GM04503 (cell line): ENCODE measurements at regions not wholly inside any gene's neighbourhood (a gene's known extent, or its start where the extent isn't known, plus 50 kb on each side); places are given as distances from the start of the nearest gene placed in this dataset.
"Not testable (repeated sequence)": the region's sequence is repeated elsewhere in the genome, so short reads cannot be mapped to it uniquely, and the experiment has no call there.

Experiments
- DNase-seq: peaks from one replicate; pipeline ENCODE4 v3.0.0-alpha.2; 2012; ENCODE audit warnings: low read depth

DNA sequence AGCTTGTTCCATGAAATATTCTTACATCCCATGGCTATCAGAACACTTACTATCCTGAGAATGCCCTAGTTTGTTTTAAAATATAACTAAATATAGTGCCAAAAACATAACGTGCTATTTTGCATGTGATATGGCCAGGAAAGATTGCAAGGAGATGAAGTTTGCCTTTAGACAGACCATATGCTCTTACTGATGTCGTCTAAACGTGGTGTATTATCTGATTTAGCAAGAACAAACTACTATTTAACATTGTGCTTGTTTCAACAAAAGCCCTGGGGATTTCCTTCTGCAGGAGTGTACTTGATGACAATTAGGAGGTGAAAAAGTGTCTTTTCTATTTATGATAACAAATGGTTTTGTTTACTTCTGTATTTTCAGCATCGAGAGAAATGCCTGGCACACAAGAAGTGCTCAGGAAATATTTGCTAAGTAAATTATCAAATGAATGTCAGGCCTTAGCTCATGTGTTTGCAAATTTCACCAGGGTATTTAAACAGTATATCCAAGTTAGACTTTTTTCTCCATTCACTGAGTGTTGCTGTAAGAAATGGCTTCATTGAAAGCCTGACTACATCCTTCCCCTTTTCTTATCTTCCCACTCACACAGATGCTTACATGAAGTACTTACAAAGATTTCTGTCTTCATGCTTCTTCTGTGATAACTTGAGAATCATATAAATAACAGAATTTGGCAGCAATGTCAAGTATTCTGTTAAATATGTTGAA lies 1033.6 kb downstream of the CDH8 start:
- no peak for DNase-seq

DNA sequence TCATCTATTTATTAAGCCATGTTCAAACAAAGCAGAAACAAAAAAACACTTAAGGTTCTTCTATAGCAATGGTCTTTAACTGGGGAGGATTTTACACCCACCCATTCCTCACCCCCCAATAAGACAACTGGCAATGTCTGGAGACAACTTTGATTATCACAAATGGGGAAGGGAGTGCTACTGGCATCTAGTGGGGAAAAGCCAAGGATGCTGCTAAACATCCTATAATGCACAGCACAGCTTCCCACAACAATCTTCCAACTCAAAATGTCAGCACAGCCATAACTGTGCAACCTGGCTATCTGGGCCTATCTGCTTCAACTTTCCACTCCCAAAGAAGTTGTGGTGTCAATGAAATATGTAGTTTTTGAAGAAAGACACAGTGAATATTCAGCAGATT lies 1044.4 kb downstream of the CDH8 start:
- DNase-seq = no peak

DNA sequence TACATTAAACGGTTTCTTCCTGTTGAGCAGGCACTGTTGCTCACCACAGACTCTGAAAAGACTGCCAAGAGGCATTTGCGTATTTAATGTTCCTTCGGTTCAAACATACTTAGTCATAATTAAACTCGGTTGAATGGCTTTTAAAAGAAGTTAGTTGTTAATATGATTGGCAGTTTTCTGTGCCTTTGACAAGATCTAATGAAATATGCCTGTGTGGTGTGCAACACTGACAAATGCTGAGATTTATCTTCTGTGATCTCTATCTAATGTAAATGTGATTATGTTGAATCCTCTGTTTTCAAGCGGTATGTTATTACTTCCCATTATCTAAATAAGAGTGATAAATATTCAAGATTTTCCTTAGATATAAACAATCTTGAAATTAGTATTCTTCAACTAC lies 1046.6 kb downstream of the CDH8 start:
- DNase-seq = no peak

DNA sequence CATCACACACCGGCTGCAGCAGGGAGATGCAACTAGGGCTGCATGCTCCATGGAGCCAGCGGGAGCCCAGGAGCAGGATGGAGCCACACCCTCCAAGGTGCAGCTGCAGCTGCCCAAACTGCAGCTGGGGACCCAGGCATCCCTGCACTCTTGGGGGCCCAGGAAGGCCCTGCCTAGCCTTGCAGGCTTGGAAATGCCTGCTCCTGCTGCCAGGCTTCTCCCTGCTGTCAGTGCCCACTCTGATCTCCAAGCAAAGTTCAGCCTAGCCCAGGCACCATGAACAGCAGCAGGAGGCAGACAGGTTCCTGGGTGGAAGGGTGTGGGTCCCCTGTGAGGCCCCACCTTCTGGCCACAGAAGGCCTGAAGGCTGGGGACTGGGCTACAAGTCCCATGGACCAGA lies 1057.1 kb downstream of the CDH8 start:
- DNase-seq = no peak

DNA sequence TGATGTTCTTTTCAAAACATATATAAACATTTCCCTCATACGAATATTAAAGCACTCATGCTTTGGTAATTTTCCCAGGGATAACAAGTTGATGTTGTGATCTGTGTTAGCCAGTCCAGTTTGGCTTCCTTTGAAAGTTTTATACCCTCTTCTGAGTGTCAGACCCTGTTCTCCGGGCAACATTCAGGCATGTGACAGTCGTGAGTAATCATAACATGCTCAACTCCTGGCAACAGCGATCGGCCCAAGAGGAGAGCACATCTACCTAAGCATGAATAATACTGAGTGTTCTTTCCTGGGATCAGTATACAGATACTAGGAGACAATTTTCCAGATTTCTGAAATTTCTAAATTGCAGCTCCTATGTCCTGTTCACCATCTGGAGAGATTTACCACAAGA lies 1086.4 kb downstream of the CDH8 start:
- DNase-seq = no peak

DNA sequence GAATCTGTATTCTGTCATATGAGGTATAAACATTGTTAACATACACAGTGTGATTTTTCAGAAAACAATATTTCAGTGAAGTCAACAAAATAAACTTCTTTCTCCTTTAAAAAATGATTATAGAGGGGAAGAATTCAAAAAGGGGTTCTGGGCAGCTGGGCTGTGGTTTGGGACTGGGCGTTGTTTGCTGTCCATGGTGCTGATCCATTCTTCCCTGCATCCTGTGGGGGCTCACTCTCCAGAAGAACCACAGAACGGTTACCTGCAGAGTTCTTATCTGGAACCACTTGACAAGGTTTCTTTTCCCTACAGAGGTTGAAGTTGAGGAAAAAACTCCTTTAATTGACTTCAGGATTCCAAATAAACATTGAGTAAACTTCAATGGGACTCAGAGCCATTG lies 1091.0 kb downstream of the CDH8 start:
- DNase-seq = no peak

DNA sequence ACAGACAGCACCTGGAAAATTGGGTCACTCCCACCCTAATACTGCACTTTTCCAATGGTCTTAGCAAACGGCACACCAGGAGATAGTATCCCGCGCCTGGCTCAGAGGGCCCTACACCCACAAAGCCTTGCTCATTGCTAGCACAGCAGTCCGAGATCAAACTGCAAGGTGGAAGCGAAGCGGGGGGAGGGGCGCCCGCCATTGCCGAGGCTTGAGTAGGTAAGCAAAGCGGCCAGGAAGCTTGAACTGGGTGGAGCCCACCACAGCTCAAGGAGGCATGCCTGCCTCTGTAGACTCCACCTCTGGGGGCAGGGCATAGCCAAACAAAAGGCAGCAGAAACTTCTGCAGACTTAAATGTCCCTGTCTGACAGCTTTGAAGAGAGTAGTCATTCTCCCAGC lies 1100.0 kb downstream of the CDH8 start:
- DNase-seq = not testable (repeated sequence)

DNA sequence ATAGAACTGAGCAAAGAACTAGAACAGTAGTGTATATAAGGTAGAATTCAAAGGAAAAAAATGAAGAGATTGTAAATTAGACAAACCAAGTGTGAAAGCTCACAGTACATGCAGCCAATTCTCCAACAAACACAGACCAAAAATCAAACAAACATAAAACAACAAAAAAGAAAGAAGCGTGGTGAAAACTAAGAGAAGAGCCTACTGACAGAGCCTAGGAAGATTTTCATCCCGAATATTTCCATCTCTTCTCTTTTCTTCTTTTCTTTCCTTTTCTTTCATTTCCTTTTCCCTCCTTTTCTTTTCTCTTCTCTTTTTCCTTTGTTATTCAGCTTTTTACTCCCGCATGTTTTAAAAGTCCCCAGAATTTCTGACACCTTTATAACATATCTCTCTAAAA lies 1103.6 kb downstream of the CDH8 start:
- no peak for DNase-seq

DNA sequence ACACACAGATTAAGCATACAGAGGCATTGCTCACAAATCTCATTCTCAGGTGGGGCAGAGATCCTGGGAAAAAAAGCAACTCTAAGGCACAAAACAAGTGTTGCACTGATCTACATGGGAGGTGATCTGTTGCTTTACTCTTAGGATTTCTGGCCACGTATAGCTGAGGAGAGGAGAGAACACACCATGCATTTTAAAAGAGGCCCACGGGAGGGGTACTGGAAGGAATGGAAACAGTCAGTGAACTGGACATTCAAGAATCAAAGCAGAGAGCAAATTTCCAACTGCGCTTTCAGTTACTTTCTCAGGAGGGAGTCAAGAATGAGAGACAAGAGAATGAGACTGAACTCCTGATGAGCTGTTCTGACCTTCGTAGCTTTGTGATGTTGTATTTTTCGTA lies 1105.9 kb downstream of the CDH8 start:
- no peak for DNase-seq

DNA sequence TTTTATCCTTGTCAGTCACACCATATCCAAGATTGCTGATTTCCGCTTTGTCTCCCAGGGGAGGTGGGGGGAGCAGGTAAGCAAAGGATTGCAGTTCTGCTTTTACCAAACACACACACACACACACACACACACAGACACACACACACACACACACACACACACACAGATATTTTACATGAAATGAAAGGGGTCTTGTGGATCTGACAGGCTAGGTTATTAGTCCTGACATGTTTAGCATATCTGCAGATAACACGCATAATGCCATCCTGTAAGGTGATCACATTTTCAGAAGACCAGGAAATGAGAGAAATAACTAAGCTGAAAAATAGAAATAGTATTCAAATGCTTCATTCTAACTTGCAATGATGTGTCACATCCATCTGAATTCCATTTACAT lies 1113.3 kb downstream of the CDH8 start:
- DNase-seq = no peak

DNA sequence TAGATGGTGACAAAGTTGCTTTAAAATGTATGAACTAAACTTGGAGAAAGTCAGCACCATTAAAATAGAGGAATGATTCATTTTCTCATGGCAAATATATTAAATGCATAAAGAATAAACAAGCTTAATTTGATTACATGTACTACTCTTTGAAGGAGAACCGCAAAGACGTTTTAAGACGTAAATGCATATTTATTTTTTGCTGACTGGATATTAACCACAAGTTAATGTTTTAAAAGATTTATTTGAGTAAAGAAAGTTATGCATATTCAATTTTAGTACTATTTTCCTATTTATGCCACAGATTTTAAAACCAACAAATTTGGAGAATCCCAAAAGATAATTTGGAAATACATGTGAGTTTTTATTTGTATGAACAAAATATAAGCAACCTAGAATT lies 1121.9 kb downstream of the CDH8 start:
- no peak for DNase-seq

DNA sequence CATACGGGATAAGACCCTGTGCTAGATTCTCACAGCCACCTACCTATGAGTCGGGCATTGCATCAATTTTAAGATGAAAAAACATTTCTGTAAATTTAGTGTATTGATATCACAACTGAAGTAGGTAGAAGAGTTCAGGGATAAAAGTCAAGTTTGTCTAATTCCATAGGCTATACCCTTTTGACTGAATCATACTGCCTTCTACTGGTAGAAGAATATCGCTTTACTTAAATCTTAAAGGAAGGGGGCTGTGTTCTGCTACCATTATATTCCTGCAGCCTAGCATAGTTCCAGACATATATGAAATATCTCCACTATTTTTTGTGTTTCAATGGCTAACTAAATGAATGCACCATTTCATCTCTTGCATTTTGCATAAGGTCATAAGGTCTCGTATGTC lies 1128.6 kb downstream of the CDH8 start:
- DNase-seq = no peak

DNA sequence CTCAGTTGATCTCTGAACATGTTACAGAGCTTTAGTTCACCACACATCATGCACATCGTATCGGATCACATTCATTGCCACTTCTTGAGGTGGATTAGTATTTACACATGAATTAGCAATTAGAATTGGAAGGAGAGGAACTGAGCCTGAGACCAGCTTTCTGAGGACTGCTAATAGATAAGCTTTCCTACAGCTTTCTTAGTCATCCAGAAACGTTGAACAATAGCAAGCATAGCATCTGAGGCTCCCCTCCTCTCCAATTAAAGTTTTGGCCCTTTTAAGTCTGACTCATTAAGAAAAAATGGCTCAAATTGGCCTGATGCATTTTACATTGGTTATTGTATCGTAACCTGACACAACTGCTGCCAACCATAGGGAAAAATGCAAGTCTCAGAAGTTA lies 1130.4 kb downstream of the CDH8 start:
- DNase-seq = no peak

DNA sequence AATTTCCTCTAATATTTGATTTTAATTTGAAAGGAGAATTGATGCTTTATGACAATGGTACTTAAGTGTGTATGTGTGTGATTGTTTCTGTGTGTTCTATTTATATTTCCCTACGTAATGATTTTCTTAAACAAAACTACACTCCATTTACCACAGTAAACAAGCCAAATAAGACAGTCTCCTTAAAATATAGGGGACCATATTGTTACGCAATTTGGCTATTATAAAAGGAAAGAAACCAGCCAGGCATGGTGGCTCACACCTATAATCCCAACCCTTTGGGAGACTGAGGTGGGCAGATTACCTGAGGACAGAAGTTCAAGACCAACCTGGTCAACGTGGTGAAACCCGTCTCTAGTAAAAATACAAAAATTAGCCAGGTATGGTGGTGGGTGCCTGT lies 1134.1 kb downstream of the CDH8 start:
- DNase-seq = no peak

DNA sequence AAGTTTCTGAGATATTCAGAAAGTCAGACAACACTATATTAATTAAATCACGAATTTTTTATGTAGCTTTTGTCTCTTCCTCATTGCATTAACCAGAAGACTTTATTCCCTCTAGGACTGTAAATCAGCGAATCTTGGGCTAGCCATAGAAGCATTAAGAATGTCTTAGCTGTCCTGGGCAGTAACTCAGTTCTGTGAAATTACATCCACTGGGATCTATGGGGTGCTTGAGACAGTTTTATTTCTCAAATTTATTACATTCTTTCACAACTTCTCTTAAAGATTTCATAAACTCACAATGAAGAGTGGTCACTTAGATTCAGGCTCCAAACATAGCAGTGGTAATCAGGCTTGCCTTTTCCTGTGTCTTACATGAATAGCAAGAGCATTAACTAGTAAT lies 1153.4 kb downstream of the CDH8 start:
- DNase-seq = no peak

DNA sequence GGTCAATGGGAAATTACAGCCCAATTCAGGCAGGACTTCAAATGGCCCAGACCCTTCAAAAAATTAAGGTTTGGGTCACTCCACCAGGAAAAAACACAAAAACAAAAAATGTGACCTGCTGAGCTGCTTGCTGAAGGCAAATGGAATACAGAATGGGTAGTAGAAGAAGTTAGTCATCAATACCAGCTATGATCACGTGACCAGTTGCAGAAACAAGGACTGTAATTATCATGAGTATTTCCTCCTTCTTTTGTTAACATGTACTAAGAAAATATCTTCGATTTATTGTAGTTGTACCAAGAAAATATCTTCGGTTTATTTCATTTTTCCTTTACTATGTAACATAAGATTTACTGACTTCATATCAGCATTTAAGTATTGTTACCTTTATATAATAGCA lies 1183.6 kb downstream of the CDH8 start:
- no peak for DNase-seq

DNA sequence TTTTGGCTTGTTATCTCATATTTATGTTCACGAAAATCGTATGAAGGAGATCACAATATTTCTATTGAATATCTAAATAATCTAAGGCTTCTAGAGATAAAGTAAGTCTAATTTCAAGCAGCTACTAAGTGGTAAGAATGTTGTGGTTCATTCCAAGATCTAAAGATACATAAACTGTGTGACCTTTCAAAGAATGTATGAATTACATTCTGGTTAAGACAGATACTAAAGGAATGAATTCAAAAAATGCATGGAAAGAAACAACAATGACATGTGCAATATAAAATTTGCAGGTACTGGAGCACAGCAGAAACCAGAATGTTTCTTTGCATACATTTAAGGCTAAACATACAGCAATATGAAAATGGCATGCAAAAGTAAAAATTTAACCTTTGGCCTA lies 1214.6 kb downstream of the CDH8 start:
- DNase-seq = no peak

DNA sequence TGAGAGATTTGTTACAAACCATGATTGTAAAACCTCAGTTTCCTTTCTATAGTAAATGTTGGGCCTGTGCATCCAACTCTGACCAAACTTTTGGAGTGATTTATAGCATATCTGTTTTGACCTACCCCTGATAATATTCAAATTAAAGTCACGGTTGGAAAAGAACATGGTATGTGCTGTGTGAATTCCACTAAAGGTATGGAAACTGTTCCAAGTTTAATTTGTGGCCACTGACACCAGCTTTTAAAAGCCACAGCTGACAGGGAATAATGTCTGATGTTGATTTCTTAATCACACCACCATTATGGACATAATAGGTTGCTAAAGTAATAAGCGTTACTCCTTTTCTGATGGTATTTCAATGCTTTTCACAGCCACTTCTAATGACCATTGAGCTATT lies 1215.9 kb downstream of the CDH8 start:
- no peak for DNase-seq

DNA sequence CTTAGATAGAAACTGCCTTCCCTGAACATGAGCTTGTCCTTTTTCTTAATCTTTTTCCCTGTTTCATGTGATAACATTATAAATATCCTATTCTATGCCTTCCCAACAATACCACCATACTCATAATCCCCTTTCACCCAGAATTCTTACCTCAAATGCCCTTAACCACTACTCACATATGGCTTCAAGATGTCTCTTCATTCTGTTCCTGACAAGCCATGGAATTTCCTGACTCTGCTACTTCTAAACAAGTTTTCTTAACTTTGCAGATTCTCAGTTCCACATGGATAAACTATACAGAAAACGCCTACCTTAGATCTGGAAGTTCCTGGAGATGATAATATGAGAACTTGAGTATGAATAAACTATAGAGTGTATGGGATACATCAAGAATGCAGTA lies 1217.8 kb downstream of the CDH8 start:
- no peak for DNase-seq

DNA sequence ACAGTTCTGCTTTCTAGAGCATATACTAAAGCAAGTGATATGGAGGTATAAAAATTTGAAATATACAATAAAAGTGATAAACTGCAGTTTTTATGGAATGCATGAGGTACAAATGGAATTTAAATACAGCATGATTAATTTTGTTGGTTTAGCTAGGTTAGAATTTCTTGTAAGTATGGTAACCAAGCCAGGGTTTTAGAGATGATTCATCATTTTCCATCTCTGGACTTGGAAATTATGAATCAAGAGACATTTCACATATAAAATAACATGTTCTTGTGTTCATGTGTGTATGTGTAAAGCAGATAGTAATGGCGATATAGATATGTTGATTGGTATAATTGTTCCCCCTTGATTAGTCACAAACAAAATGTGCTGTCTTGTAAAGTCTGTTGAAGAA lies 1219.8 kb downstream of the CDH8 start:
- DNase-seq = no peak

DNA sequence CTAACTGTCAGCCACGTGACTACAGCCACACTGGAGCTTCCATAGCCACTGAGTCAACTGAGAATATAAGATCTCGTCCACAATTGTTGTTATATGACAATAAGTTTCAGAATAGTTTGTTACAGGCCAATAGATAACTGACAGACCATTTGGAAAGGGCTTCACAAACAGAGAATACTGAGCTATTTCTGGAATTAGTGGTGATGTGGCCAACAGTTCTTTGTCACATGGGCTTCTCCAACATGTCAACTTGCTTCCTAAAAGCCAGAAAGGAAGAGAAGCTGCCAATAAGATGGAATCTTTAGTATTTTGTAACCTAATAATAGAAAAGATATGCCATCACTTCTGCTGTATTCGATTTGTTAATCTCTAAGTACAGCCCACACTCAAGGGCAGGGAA lies 1220.4 kb downstream of the CDH8 start:
- no peak for DNase-seq

DNA sequence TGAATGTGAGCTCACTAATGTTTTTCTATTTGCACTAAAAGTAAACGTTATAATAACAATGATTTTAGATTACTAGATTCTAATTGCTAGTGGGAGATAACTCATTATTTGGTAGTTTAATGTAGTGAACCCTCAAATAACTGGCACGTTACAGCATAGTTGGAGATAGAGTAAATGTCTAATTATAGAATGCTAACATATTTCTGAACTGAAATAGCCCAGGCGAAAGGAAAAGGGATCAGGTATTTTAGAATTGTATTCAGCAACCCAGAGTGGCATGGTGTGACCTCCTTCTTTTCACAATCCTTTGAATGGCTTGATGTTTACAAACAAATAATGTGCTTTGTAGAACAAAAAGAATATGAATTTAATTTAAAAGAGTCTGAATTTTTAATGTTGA lies 1221.2 kb downstream of the CDH8 start:
- DNase-seq = no peak

DNA sequence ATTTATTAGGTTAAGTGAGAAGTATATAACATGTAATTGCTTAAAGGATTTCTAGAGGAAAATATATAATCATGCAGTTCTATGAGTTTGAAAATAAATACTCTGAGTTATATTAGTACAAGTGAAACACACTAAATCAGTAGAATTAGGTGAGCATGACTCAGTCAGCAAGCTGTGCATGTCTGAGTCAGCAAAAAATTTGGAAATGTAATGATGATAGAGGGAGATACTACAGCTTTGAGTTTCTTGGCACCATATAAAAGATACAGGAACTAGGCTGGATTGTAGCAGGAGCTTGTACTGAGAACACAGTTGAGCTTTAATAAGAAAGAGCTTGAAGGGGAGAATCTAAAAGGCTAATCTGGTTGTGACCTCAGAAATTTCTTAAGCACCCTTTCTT lies 1224.6 kb downstream of the CDH8 start:
- no peak for DNase-seq

DNA sequence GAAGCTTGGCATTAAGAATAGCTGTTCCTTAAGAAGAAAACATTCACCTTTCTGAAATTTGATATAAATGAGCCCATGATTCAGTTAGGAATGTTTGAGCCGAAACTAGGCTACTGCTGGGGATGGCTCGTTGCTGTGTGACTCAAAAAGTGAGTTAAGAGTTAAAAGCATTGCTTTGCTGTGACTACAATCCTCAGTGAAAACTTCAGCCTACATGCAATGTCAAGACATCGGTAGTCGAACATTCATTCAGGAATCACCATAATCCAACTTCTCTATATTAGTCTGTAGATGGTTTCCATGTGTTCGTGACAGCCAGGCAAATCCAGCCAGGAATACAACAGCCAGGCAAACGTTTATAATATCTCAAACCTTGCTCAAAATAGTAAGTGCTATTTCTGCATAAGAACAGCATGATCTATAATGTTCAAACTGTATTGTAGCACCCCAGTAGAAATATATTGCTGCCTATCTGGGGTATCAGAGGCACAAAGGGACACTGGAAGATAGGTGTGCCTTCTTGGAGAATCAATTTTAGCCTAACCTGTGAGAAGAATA lies 1225.1 kb downstream of the CDH8 start:
- DNase-seq = no peak

DNA sequence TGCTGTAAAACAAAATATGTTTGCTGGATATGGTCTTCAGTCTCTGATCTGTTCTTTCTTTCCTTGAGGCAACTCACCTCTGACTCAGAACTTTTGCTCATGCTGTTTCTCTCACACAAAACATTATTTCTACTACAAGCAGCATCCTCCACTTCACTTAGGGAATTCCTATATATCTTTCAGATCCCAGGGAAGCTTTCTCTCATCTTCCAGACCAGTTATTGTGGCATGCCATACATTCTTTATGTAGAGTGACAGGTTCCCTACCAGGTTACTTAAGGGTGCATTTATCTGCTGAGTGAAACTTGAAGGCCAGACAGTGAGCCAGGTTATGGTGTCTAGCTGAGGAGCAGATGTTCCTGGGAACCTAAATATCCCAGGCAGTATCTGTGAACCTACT lies 1226.0 kb downstream of the CDH8 start:
- no peak for DNase-seq
